HEK293 (cell line): ENCODE measurements at regions not wholly inside any gene's neighbourhood (a gene's known extent, or its start where the extent isn't known, plus 50 kb on each side); places are given as distances from the start of the nearest gene placed in this dataset.

Experiments used
- CTCF ChIA-PET: fragments of 350-600 bp; formaldehyde crosslinking; extraction: SDS; loops from one replicate; lab custom pipeline; 2021; ENCODE audit warnings: antibody characterized with exemption; lab: Yijun Ruan, JAX
- POLR2A ChIA-PET: fragments of 300-600 bp; formaldehyde crosslinking; extraction: SDS; loops from one replicate; lab custom pipeline; 2020; ENCODE audit warnings: antibody characterized with exemption, inconsistent platforms; lab: Yijun Ruan, JAX
- H3K27ac ChIP-seq: fragments of 200-500 bp; sonication (Bioruptor generic); 2 replicates; pipeline ENCODE4 v1.5.1; 2014; ENCODE audit warnings: low read depth, low read length, control low read depth, inconsistent platforms; ENCODE audit errors: extremely low read depth
- H3K36me3 ChIP-seq, 2 experiments: fragments of 200-500 bp in 1 of 2; sonication (Bioruptor generic) in 1 of 2; 1 replicate in 1 of 2; 2 replicates in 1 of 2; pipeline ENCODE4 v1.5.1; 2014 to 2017; ENCODE audit warnings: inconsistent platforms in 2 of 2, low read length in 2 of 2; ENCODE audit not compliant: control insufficient read depth in 2 of 2, insufficient read depth in 1 of 2
- H3K4me1 ChIP-seq: fragments of 200-500 bp; sonication (Bioruptor generic); 2 replicates; pipeline ENCODE4 v1.5.1; 2014; ENCODE audit warnings: mild to moderate bottlenecking, low read length, inconsistent platforms; ENCODE audit not compliant: control insufficient read depth, insufficient read depth
- H3K4me3 ChIP-seq: 2 replicates; pipeline ENCODE4 v1.5.1; 2011; ENCODE audit warnings: low read depth, mild to moderate bottlenecking, control low read depth, low read length, moderate library complexity
- H3K9me3 ChIP-seq: fragments of 200-500 bp; sonication (Bioruptor generic); 2 replicates; pipeline ENCODE4 v1.5.1; 2014; ENCODE audit warnings: low read depth, low read length, inconsistent platforms; ENCODE audit not compliant: control insufficient read depth, insufficient read depth
- KLF9 ChIP-seq: fragments of 450-650 bp; formaldehyde crosslinking; IDR thresholded peaks from 2 replicates; pipeline ENCODE4 v1.5.1; 2016; ENCODE audit warnings: missing biosample characterization, missing genetic modification characterization, low read depth
- PBX3 ChIP-seq: sonication (generic); formaldehyde crosslinking; IDR thresholded peaks from 2 replicates; pipeline ENCODE4 v1.8.1; 2022; ENCODE audit warnings: mild to moderate bottlenecking, moderate library complexity, missing genetic modification reagents
- PRDM2 ChIP-seq: fragments of 450-650 bp; formaldehyde crosslinking; IDR thresholded peaks from 2 replicates; pipeline ENCODE4 v1.5.1; 2016; ENCODE audit warnings: missing biosample characterization, missing genetic modification characterization, borderline replicate concordance
- SP7 ChIP-seq: fragments of 450-650 bp; formaldehyde crosslinking; IDR thresholded peaks from 2 replicates; pipeline ENCODE4 v1.5.1; 2016; ENCODE audit warnings: missing biosample characterization, missing genetic modification characterization
- ZFHX2 ChIP-seq: fragments of 450-650 bp; formaldehyde crosslinking; conservative IDR thresholded peaks from 2 replicates; pipeline ENCODE4 v1.5.1; 2016; ENCODE audit warnings: missing biosample characterization, missing genetic modification characterization
- ZFP37 ChIP-seq: fragments of 450-650 bp; formaldehyde crosslinking; IDR thresholded peaks from 2 replicates; pipeline ENCODE4 v1.5.1; 2016; ENCODE audit warnings: missing biosample characterization, missing genetic modification characterization
- ZNF133 ChIP-seq: fragments of 450-650 bp; formaldehyde crosslinking; IDR thresholded peaks from 2 replicates; pipeline ENCODE4 v1.5.1; 2016; ENCODE audit warnings: missing biosample characterization, missing genetic modification characterization
- ZNF140 ChIP-seq: fragments of 450-650 bp; formaldehyde crosslinking; IDR thresholded peaks from 2 replicates; pipeline ENCODE4 v1.5.1; 2016; ENCODE audit warnings: missing biosample characterization, missing genetic modification characterization
- ZNF174 ChIP-seq: fragments of 450-650 bp; formaldehyde crosslinking; IDR thresholded peaks from 2 replicates; pipeline ENCODE4 v1.5.0; 2017; ENCODE audit warnings: missing biosample characterization, mild to moderate bottlenecking, missing genetic modification characterization
- ZNF19 ChIP-seq: fragments of 450-650 bp; formaldehyde crosslinking; IDR thresholded peaks from 2 replicates; pipeline ENCODE4; 2016; ENCODE audit warnings: missing biosample characterization, missing genetic modification characterization, low read depth
- ZNF23 ChIP-seq: fragments of 450-650 bp; formaldehyde crosslinking; IDR thresholded peaks from 2 replicates; pipeline ENCODE4 v1.5.1; 2016; ENCODE audit warnings: missing biosample characterization, missing genetic modification characterization, borderline replicate concordance
- ZNF341 ChIP-seq: fragments of 450-650 bp; formaldehyde crosslinking; IDR thresholded peaks from 2 replicates; pipeline ENCODE4; 2016; ENCODE audit warnings: low read depth, missing biosample characterization, missing genetic modification characterization
- ZNF366 ChIP-seq: fragments of 450-650 bp; formaldehyde crosslinking; conservative IDR thresholded peaks from 2 replicates; pipeline ENCODE4 v1.5.1; 2016; ENCODE audit warnings: missing biosample characterization, missing genetic modification characterization
- ZNF645 ChIP-seq: fragments of 450-650 bp; formaldehyde crosslinking; IDR thresholded peaks from 2 replicates; pipeline ENCODE4; 2016; ENCODE audit warnings: missing biosample characterization, missing genetic modification characterization
- ZNF660 ChIP-seq: fragments of 450-650 bp; IDR thresholded peaks from 2 replicates; pipeline ENCODE4 v1.5.1; 2018; ENCODE audit warnings: missing biosample characterization, mild to moderate bottlenecking, missing genetic modification characterization
- ZNF664 ChIP-seq: fragments of 450-650 bp; formaldehyde crosslinking; IDR thresholded peaks from 2 replicates; pipeline ENCODE4 v1.5.1; 2016; ENCODE audit warnings: missing biosample characterization, missing genetic modification characterization
- TF ChIP-seq, protein P1 (sequence below): fragments of 450-650 bp; formaldehyde crosslinking; IDR thresholded peaks from 2 replicates; pipeline ENCODE4 v1.5.1; 2016; ENCODE audit warnings: missing biosample characterization, missing genetic modification characterization
- TF ChIP-seq, protein P2 (sequence below): fragments of 450-650 bp; formaldehyde crosslinking; IDR thresholded peaks from 2 replicates; pipeline ENCODE4 v1.5.0; 2017; ENCODE audit warnings: missing biosample characterization, missing genetic modification characterization, borderline replicate concordance

DNA sequence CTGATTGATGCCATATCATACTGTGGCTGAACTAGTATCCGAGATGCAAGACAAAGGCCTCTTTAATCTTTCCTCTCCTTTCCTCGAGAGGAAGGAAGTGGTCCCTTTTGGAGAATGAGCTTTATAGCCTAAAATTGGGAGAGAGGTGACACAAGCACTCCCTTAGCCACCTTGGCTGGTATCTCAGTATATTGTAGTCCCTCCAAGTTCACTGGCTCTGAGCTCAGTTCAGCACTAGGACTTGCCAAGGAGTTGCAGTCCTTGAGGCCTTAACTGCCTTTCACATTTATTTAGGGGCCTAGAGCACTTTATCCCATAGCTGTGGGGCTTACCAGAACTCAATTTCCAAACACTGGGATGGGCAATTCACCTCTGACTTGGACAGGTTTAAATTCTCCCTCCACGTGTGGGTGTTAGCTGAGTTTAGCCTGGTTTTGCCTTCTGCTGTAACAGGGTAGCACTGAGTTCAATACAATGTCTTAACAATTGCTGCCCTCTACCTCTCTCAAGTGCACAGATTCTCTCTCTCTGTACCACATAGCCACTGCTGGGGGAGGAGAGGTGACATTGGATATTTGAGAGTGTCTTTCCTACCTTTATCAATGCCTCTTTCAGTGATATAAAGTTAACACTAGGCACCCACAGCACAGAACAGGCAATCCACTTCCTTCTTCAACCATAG is 216.4 kb downstream of the TECRL start:
- CTCF ChIA-PET, result interaction anchor here (1.0 kb wide), 1 partner anchor 347 kb away, joined by 3 read pairs; no protein-coding TSS in a partner anchor
- Histone ChIP-seq H3K4me3 (no peak overlapping the region), H3K27ac (no peak overlapping the region), H3K36me3 (no peaks in the 10 kb centered on the region), H3K4me1 (no peaks in the 10 kb centered on the region), H3K9me3 (no peaks in the 10 kb centered on the region)
- TF ChIP-seq ZNF140 (tag by site-specific recombination) (no peak), ZNF366 (tag by site-specific recombination) (no peak), PBX3 (CRISPR knock-in tag) (no peak), ZNF133 (tag by site-specific recombination) (no peak), KLF9 (tag by site-specific recombination) (no peak), SP7 (no peak), ZNF645 (tag by site-specific recombination) (no peak), ZNF174 (no peak), ZNF664 (no peak), ZFP37 (tag by site-specific recombination) (no peak), ZNF23 (tag by site-specific recombination) (no peak), ZNF341 (no peak), PRDM2 (tag by site-specific recombination) (no peak), ZNF660 (tag by site-specific recombination) (no peak), ZNF19 (tag by site-specific recombination) (no peak), ZFHX2 (tag by site-specific recombination) (no peak)
- TF ChIP-seq, protein P1, sequence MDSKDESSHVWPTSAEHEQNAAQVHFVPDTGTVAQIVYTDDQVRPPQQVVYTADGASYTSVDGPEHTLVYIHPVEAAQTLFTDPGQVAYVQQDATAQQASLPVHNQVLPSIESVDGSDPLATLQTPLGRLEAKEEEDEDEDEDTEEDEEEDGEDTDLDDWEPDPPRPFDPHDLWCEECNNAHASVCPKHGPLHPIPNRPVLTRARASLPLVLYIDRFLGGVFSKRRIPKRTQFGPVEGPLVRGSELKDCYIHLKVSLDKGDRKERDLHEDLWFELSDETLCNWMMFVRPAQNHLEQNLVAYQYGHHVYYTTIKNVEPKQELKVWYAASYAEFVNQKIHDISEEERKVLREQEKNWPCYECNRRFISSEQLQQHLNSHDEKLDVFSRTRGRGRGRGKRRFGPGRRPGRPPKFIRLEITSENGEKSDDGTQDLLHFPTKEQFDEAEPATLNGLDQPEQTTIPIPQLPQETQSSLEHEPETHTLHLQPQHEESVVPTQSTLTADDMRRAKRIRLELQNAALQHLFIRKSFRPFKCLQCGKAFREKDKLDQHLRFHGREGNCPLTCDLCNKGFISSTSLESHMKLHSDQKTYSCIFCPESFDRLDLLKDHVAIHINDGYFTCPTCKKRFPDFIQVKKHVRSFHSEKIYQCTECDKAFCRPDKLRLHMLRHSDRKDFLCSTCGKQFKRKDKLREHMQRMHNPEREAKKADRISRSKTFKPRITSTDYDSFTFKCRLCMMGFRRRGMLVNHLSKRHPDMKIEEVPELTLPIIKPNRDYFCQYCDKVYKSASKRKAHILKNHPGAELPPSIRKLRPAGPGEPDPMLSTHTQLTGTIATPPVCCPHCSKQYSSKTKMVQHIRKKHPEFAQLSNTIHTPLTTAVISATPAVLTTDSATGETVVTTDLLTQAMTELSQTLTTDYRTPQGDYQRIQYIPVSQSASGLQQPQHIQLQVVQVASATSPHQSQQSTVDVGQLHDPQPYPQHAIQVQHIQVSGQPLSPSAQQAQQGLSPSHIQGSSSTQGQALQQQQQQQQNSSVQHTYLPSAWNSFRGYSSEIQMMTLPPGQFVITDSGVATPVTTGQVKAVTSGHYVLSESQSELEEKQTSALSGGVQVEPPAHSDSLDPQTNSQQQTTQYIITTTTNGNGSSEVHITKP (tag by site-specific recombination), result no peak
- TF ChIP-seq, protein P2, sequence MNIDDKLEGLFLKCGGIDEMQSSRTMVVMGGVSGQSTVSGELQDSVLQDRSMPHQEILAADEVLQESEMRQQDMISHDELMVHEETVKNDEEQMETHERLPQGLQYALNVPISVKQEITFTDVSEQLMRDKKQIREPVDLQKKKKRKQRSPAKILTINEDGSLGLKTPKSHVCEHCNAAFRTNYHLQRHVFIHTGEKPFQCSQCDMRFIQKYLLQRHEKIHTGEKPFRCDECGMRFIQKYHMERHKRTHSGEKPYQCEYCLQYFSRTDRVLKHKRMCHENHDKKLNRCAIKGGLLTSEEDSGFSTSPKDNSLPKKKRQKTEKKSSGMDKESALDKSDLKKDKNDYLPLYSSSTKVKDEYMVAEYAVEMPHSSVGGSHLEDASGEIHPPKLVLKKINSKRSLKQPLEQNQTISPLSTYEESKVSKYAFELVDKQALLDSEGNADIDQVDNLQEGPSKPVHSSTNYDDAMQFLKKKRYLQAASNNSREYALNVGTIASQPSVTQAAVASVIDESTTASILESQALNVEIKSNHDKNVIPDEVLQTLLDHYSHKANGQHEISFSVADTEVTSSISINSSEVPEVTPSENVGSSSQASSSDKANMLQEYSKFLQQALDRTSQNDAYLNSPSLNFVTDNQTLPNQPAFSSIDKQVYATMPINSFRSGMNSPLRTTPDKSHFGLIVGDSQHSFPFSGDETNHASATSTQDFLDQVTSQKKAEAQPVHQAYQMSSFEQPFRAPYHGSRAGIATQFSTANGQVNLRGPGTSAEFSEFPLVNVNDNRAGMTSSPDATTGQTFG, result no peak
- POLR2A ChIA-PET, result no interaction called here
